Suprapubic skin (tissue), 4 donors: ENCODE measurements at regions not wholly inside any gene's neighbourhood (a gene's known extent, or its start where the extent isn't known, plus 50 kb on each side); places are given as distances from the start of the nearest gene placed in this dataset.

Experiments
- EP300 ChIP-seq: sonication (generic); formaldehyde crosslinking; IDR thresholded peaks from one replicate; pipeline ENCODE4 v1.6.1; 2017; ENCODE audit warnings: antibody characterized with exemption
- POLR2A ChIP-seq, 2 donors: fragments of 450-650 bp; IDR thresholded peaks; one replicate each; pipeline ENCODE4 v1.6.1; 2017; ENCODE audit warnings: antibody characterized with exemption in 2 of 2, mild to moderate bottlenecking in 2 of 2, moderate library complexity in 2 of 2
- POLR2AphosphoS5 ChIP-seq, 3 donors: sonication (generic); formaldehyde crosslinking; IDR thresholded peaks; one replicate each; pipeline ENCODE4 v1.6.1; 2017; ENCODE audit warnings: antibody characterized with exemption in 3 of 3
- TF ChIP-seq, protein P1 (sequence below), 2 donors: fragments of 200-600 bp in 1 of 2; fragments of 450-650 bp in 1 of 2; sonication (generic) in 1 of 2; IDR thresholded peaks; one replicate each; pipeline ENCODE4 v1.5.1; 2016 to 2019; ENCODE audit warnings: antibody characterized with exemption in 2 of 2, mild to moderate bottlenecking in 1 of 2, moderate library complexity in 1 of 2

DNA sequence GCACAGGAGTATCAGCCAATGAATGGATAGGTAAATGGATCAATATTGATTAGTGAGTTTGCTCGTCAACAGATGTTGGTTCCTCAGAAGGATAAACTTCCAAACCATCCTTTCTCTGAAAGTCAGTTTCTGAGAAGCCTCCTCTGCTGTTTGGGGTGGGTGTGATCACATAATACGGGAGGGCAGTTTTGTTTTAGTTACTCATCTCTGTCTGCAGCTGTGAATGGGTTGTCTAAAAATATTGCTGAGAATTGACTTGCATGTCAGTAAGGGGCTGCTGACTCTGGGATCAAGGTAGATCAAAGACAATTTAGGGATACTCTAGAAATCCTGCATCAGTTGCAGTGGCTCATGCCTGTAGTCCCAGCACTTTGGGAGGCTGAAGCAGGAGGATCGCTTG lies 390.8 kb upstream of the AMELY start:
- TF ChIP-seq, protein P1, sequence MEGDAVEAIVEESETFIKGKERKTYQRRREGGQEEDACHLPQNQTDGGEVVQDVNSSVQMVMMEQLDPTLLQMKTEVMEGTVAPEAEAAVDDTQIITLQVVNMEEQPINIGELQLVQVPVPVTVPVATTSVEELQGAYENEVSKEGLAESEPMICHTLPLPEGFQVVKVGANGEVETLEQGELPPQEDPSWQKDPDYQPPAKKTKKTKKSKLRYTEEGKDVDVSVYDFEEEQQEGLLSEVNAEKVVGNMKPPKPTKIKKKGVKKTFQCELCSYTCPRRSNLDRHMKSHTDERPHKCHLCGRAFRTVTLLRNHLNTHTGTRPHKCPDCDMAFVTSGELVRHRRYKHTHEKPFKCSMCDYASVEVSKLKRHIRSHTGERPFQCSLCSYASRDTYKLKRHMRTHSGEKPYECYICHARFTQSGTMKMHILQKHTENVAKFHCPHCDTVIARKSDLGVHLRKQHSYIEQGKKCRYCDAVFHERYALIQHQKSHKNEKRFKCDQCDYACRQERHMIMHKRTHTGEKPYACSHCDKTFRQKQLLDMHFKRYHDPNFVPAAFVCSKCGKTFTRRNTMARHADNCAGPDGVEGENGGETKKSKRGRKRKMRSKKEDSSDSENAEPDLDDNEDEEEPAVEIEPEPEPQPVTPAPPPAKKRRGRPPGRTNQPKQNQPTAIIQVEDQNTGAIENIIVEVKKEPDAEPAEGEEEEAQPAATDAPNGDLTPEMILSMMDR (IDR thresholded peaks at IDR 0.05), result no peak
- TF ChIP-seq POLR2AphosphoS5 (IDR thresholded peaks at IDR 0.05), result no peak
- no peak for TF ChIP-seq EP300
- no peak for TF ChIP-seq POLR2A (IDR thresholded peaks at IDR 0.05)
